Erythroblast (primary cell): ENCODE measurements at regions not wholly inside any gene's neighbourhood (a gene's known extent, or its start where the extent isn't known, plus 50 kb on each side); places are given as distances from the start of the nearest gene placed in this dataset.

Experiments used
- DNase-seq, 2 experiments: peaks; one replicate each; lab custom pipeline; 2025; lab: John Stamatoyannopoulos, UW
- GATA1 ChIP-seq: IDR thresholded peaks from 2 replicates; pipeline ENCODE4 v1.6.1; 2011; ENCODE audit warnings: low read depth, mild to moderate bottlenecking, control low read depth, low read length, moderate library complexity
- POLR2A ChIP-seq: IDR thresholded peaks from 2 replicates; pipeline ENCODE4 v1.6.1; 2011; ENCODE audit warnings: mild to moderate bottlenecking, low read length

- no peak for DNase-seq
Observed at GRCh38 chr1:5385096-5385799, 607.0 kb downstream of the NPHP4 start.

GRCh38 chr1:5381491-5381890 is 610.7 kb downstream of the NPHP4 start:
- no peak for TF ChIP-seq GATA1
- TF ChIP-seq POLR2A: no peak
- no peak for DNase-seq

More at GRCh38 chr1:5385096-5385799, 607.0 kb downstream of the NPHP4 start:
- TF ChIP-seq POLR2A (no peak), GATA1 (no peak)

GRCh38 chr1:5379176-5379759 is 613.0 kb downstream of the NPHP4 start:
- TF ChIP-seq POLR2A (no peak), GATA1 (no peak)
- DNase-seq: no peak

GRCh38 chr1:5376538-5377247 is 615.5 kb downstream of the NPHP4 start:
- DNase-seq: no peak
- TF ChIP-seq GATA1 (no peak), POLR2A (no peak)

GRCh38 chr1:5375481-5375880 is 616.7 kb downstream of the NPHP4 start:
- TF ChIP-seq POLR2A (no peak), GATA1 (no peak)
- no peak for DNase-seq

- TF ChIP-seq GATA1 (no peak), POLR2A (no peak)
- no peak for DNase-seq
Observed at GRCh38 chr1:5374192-5374591, 618.0 kb downstream of the NPHP4 start.

- TF ChIP-seq GATA1 (no peak), POLR2A (no peak)
- no peak for DNase-seq
Observed at GRCh38 chr1:5373281-5373680, 618.9 kb downstream of the NPHP4 start.

GRCh38 chr1:5371270-5371669 is 621.0 kb downstream of the NPHP4 start:
- TF ChIP-seq POLR2A: no peak
- no peak for TF ChIP-seq GATA1
- DNase-seq: no peak

- no peak for DNase-seq
- TF ChIP-seq GATA1 (no peak), POLR2A (no peak)
Observed at GRCh38 chr1:5370311-5370710, 621.9 kb downstream of the NPHP4 start.

GRCh38 chr1:5369223-5369622 is 623.0 kb downstream of the NPHP4 start:
- no peak for DNase-seq
- TF ChIP-seq GATA1: no peak
- no peak for TF ChIP-seq POLR2A

- no peak for TF ChIP-seq POLR2A
- DNase-seq: no peak
Observed at GRCh38 chr1:5368201-5368600, 624.0 kb downstream of the NPHP4 start.

GRCh38 chr1:5367306-5367705 is 624.9 kb downstream of the NPHP4 start:
- TF ChIP-seq POLR2A: no peak
- TF ChIP-seq GATA1: no peak
- DNase-seq: no peak

- DNase-seq: no peak
- TF ChIP-seq POLR2A (no peak), GATA1 (no peak)
Observed at GRCh38 chr1:5365751-5366150, 626.5 kb downstream of the NPHP4 start.

- no peak for DNase-seq
- TF ChIP-seq POLR2A (no peak), GATA1 (no peak)
Observed at GRCh38 chr1:5364591-5364990, 627.6 kb downstream of the NPHP4 start.
